ENCODE measurements at regions not wholly inside any gene's neighbourhood (a gene's known extent, or its start where the extent isn't known, plus 50 kb on each side); places are given as distances from the start of the nearest gene placed in this dataset.
"Not testable (repeated sequence)": the region's sequence is repeated elsewhere in the genome, so short reads cannot be mapped to it uniquely, and the experiment has no call there.

- no peaks in the 10 kb centered on the region for H3K27me3 ChIP-seq (ENCODE audit: control insufficient read depth, insufficient read depth, low read length)
Observed at GRCh38 chr4:27974339-27974738, 1113.7 kb downstream of the STIM2 start.

GRCh38 chr4:27974881-27975280, 1114.2 kb downstream of the STIM2 start:
- not testable (repeated sequence) for H3K4me3 ChIP-seq (ENCODE audit: low read depth, low read length); H3K36me3 ChIP-seq (ENCODE audit: control insufficient read depth, insufficient read depth, low read length); H3K27me3 ChIP-seq (ENCODE audit: control insufficient read depth, insufficient read depth, low read length); H3K9ac ChIP-seq (ENCODE audit: low read depth, low read length); H3K27ac ChIP-seq (ENCODE audit: low read depth, low read length); H3K9me3 ChIP-seq (ENCODE audit: control insufficient read depth, insufficient read depth, low read length); H3K4me1 ChIP-seq (ENCODE audit: control insufficient read depth, insufficient read depth, low read length)

More at GRCh38 chr4:27974339-27974738, 1113.7 kb downstream of the STIM2 start:
- Histone ChIP-seq H3K36me3 (ENCODE audit: control insufficient read depth, insufficient read depth, low read length) (no peaks in the 10 kb centered on the region), H3K9ac (ENCODE audit: low read depth, low read length) (no peak overlapping the region), H3K4me1 (ENCODE audit: control insufficient read depth, insufficient read depth, low read length) (0 out of 2 replicates have a peak, but pooled peaks cover 4% of the 10 kb centered on the region), H3K9me3 (ENCODE audit: control insufficient read depth, insufficient read depth, low read length) (no peaks in the 10 kb centered on the region), H3K27ac (ENCODE audit: low read depth, low read length) (no peak overlapping the region), H3K4me3 (ENCODE audit: low read depth, low read length) (no peak overlapping the region)

- not testable (repeated sequence) for H3K4me1 ChIP-seq (ENCODE audit: control insufficient read depth, insufficient read depth, low read length); H3K36me3 ChIP-seq (ENCODE audit: control insufficient read depth, insufficient read depth, low read length)
Observed at GRCh38 chr4:27978427-27979109, 1117.9 kb downstream of the STIM2 start.

GRCh38 chr4:27985522-27985921, 1124.9 kb downstream of the STIM2 start:
- H3K4me3 ChIP-seq (ENCODE audit: low read depth, low read length) = no peak overlapping the region
- H3K27me3 ChIP-seq (ENCODE audit: control insufficient read depth, insufficient read depth, low read length) = no peaks in the 10 kb centered on the region
- H3K4me1 ChIP-seq (ENCODE audit: control insufficient read depth, insufficient read depth, low read length) = no peaks in the 10 kb centered on the region
- no peaks in the 10 kb centered on the region for H3K9me3 ChIP-seq (ENCODE audit: control insufficient read depth, insufficient read depth, low read length)
- no peak overlapping the region for H3K27ac ChIP-seq (ENCODE audit: low read depth, low read length)
- H3K9ac ChIP-seq (ENCODE audit: low read depth, low read length) = no peak overlapping the region
- no peaks in the 10 kb centered on the region for H3K36me3 ChIP-seq (ENCODE audit: control insufficient read depth, insufficient read depth, low read length)

More at GRCh38 chr4:27978427-27979109, 1117.9 kb downstream of the STIM2 start:
- H3K27ac ChIP-seq (ENCODE audit: low read depth, low read length); H3K9me3 ChIP-seq (ENCODE audit: control insufficient read depth, insufficient read depth, low read length); H3K9ac ChIP-seq (ENCODE audit: low read depth, low read length); H3K27me3 ChIP-seq (ENCODE audit: control insufficient read depth, insufficient read depth, low read length); H3K4me3 ChIP-seq (ENCODE audit: low read depth, low read length): not testable (repeated sequence)

GRCh38 chr4:27986476-27986875, 1125.8 kb downstream of the STIM2 start:
- no peak overlapping the region for H3K9ac ChIP-seq (ENCODE audit: low read depth, low read length)
- H3K27ac ChIP-seq (ENCODE audit: low read depth, low read length) = no peak overlapping the region
- no peaks in the 10 kb centered on the region for H3K9me3 ChIP-seq (ENCODE audit: control insufficient read depth, insufficient read depth, low read length)
- no peaks in the 10 kb centered on the region for H3K36me3 ChIP-seq (ENCODE audit: control insufficient read depth, insufficient read depth, low read length)
- no peaks in the 10 kb centered on the region for H3K4me1 ChIP-seq (ENCODE audit: control insufficient read depth, insufficient read depth, low read length)
- no peak overlapping the region for H3K4me3 ChIP-seq (ENCODE audit: low read depth, low read length)
- no peaks in the 10 kb centered on the region for H3K27me3 ChIP-seq (ENCODE audit: control insufficient read depth, insufficient read depth, low read length)

- Histone ChIP-seq H3K27me3 (ENCODE audit: control insufficient read depth, insufficient read depth, low read length) (no peaks in the 10 kb centered on the region), H3K9ac (ENCODE audit: low read depth, low read length) (no peak overlapping the region), H3K27ac (ENCODE audit: low read depth, low read length) (no peak overlapping the region), H3K36me3 (ENCODE audit: control insufficient read depth, insufficient read depth, low read length) (no peaks in the 10 kb centered on the region), H3K4me1 (ENCODE audit: control insufficient read depth, insufficient read depth, low read length) (no peaks in the 10 kb centered on the region), H3K9me3 (ENCODE audit: control insufficient read depth, insufficient read depth, low read length) (no peaks in the 10 kb centered on the region), H3K4me3 (ENCODE audit: low read depth, low read length) (no peak overlapping the region)
Observed at GRCh38 chr4:28001698-28002097, 1141.1 kb downstream of the STIM2 start.

- H3K4me3 ChIP-seq (ENCODE audit: low read depth, low read length) = no peak overlapping the region
- no peak overlapping the region for H3K9ac ChIP-seq (ENCODE audit: low read depth, low read length)
- H3K27ac ChIP-seq (ENCODE audit: low read depth, low read length) = no peak overlapping the region
- no peaks in the 10 kb centered on the region for H3K9me3 ChIP-seq (ENCODE audit: control insufficient read depth, insufficient read depth, low read length)
- H3K4me1 ChIP-seq (ENCODE audit: control insufficient read depth, insufficient read depth, low read length) = no peaks in the 10 kb centered on the region
- H3K36me3 ChIP-seq (ENCODE audit: control insufficient read depth, insufficient read depth, low read length) = no peaks in the 10 kb centered on the region
- no peaks in the 10 kb centered on the region for H3K27me3 ChIP-seq (ENCODE audit: control insufficient read depth, insufficient read depth, low read length)
Observed at GRCh38 chr4:28004520-28004919, 1143.9 kb downstream of the STIM2 start.

- Histone ChIP-seq H3K9ac (ENCODE audit: low read depth, low read length) (no peak overlapping the region), H3K27me3 (ENCODE audit: control insufficient read depth, insufficient read depth, low read length) (no peaks in the 10 kb centered on the region), H3K4me1 (ENCODE audit: control insufficient read depth, insufficient read depth, low read length) (no peaks in the 10 kb centered on the region), H3K4me3 (ENCODE audit: low read depth, low read length) (no peak overlapping the region), H3K9me3 (ENCODE audit: control insufficient read depth, insufficient read depth, low read length) (no peaks in the 10 kb centered on the region), H3K36me3 (ENCODE audit: control insufficient read depth, insufficient read depth, low read length) (no peaks in the 10 kb centered on the region), H3K27ac (ENCODE audit: low read depth, low read length) (no peak overlapping the region)
Observed at GRCh38 chr4:28006021-28006420, 1145.4 kb downstream of the STIM2 start.

GRCh38 chr4:28007693-28008092, 1147.1 kb downstream of the STIM2 start:
- Histone ChIP-seq H3K27ac (ENCODE audit: low read depth, low read length) (no peak overlapping the region), H3K9me3 (ENCODE audit: control insufficient read depth, insufficient read depth, low read length) (no peaks in the 10 kb centered on the region), H3K4me3 (ENCODE audit: low read depth, low read length) (no peak overlapping the region), H3K4me1 (ENCODE audit: control insufficient read depth, insufficient read depth, low read length) (no peaks in the 10 kb centered on the region), H3K9ac (ENCODE audit: low read depth, low read length) (no peak overlapping the region), H3K36me3 (ENCODE audit: control insufficient read depth, insufficient read depth, low read length) (no peaks in the 10 kb centered on the region), H3K27me3 (ENCODE audit: control insufficient read depth, insufficient read depth, low read length) (no peaks in the 10 kb centered on the region)

- Histone ChIP-seq H3K27ac (ENCODE audit: low read depth, low read length) (no peak overlapping the region), H3K9me3 (ENCODE audit: control insufficient read depth, insufficient read depth, low read length) (peaks cover 7% of the 10 kb centered on the region)
Observed at GRCh38 chr4:28009541-28009940, 1148.9 kb downstream of the STIM2 start.

GRCh38 chr4:28010577-28011240, 1150.1 kb downstream of the STIM2 start:
- Histone ChIP-seq H3K27ac (ENCODE audit: low read depth, low read length) (no peak overlapping the region), H3K9ac (ENCODE audit: low read depth, low read length) (no peak overlapping the region), H3K4me3 (ENCODE audit: low read depth, low read length) (no peak overlapping the region), H3K9me3 (ENCODE audit: control insufficient read depth, insufficient read depth, low read length) (peaks cover 7% of the 10 kb centered on the region), H3K27me3 (ENCODE audit: control insufficient read depth, insufficient read depth, low read length) (no peaks in the 10 kb centered on the region), H3K36me3 (ENCODE audit: control insufficient read depth, insufficient read depth, low read length) (no peaks in the 10 kb centered on the region), H3K4me1 (ENCODE audit: control insufficient read depth, insufficient read depth, low read length) (no peaks in the 10 kb centered on the region)

More at GRCh38 chr4:28009541-28009940, 1148.9 kb downstream of the STIM2 start:
- no peaks in the 10 kb centered on the region for H3K36me3 ChIP-seq (ENCODE audit: control insufficient read depth, insufficient read depth, low read length)
- no peaks in the 10 kb centered on the region for H3K27me3 ChIP-seq (ENCODE audit: control insufficient read depth, insufficient read depth, low read length)
- H3K4me3 ChIP-seq (ENCODE audit: low read depth, low read length) = no peak overlapping the region
- no peak overlapping the region for H3K9ac ChIP-seq (ENCODE audit: low read depth, low read length)
- no peaks in the 10 kb centered on the region for H3K4me1 ChIP-seq (ENCODE audit: control insufficient read depth, insufficient read depth, low read length)

Data from HUES48 (cell line).